Activated CD4-positive, CD25-positive, alpha-beta regulatory T cell treated with anti-CD3 and anti-CD28 coated beads, Interleukin-2, amount 50 U/mL, for 24 hours (primary cell): ENCODE measurements at regions not wholly inside any gene's neighbourhood (a gene's known extent, or its start where the extent isn't known, plus 50 kb on each side); places are given as distances from the start of the nearest gene placed in this dataset.
"Not testable (repeated sequence)": the region's sequence is repeated elsewhere in the genome, so short reads cannot be mapped to it uniquely, and the experiment has no call there.

Experiments
- ATAC-seq, 2 donors: fragments of 150-1000 bp; cut with Tn5 transposase; one replicate each; pipeline ENCODE4 v1.10.0; 2021; ENCODE audit warnings: mild to moderate bottlenecking in 1 of 2, moderate library complexity in 1 of 2

DNA sequence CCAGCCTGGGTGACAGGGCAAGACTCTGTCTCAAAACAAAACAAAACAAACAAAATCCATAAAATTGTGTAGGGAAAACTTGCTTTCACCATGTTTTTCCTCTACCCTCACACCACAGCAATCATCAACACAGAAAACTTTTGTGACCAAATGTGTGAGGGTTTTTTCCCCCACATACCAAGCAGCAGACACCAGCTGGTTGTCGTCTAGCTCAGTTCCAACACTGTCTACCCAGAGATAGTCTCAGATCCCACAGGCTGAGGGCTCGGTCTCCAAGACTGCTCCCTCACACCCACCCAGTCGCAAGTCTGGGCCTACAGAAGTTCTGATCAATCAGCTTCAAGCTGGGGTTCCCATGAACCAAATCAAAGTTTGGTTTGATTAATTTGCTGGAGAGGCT lies 322.4 kb upstream of the MAGI2 start:
- ATAC-seq: no peak

DNA sequence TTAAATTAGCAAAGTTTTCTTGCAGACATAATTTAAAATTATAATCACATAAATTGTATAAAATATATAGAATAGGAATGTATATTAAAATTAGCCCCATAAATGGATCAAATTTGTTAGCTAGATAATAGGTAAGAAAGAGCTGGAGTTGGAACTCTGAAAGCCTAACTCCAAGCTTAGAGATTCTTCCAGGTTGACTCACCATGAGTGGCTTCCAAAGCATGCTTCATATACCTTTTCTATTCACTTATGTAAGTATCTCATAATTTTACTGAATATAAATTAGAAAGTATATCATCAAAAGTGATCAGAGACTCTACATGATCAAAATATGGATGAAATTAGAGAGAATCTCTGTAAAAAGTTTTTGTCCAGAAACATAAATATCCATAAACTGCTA lies 320.7 kb upstream of the MAGI2 start:
- no peak for ATAC-seq

DNA sequence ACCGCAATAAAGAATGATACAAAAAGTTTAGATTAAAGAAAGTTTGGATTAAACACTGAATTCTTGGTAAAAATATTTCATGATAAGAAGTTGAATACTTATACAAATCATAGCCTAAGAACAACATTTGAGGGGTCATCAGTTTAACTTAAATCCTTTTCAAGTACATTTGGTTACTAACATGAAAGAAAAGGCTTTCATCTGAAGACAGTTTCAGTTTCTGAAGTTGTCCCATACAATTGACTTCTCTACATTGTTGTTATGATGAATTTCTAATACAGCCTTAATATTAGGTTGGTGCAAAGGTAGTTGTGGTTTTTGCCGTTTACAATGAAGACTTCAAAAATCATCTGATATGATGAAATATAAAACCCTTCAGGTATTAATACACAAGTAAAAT lies 317.5 kb upstream of the MAGI2 start:
- ATAC-seq: no peak

DNA sequence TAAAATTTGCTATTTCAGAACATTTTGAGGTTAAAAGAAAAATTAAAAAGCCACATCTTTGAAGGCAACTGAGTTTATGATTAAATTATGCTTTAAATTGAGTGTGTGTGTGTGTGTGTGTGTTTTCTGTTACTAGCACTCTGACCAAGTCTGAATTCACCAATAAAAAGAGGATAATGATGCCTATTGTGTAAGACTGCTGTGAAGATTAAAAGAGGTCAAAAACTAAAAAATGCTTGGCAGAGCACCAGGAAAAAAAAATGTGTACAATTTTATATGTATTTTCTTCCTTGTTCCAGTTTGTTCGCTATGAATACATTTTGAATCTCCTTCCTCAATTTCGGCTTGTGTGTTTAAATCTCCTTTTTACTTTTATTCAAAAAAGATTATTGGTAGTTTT lies 316.6 kb upstream of the MAGI2 start:
- ATAC-seq: no peak

DNA sequence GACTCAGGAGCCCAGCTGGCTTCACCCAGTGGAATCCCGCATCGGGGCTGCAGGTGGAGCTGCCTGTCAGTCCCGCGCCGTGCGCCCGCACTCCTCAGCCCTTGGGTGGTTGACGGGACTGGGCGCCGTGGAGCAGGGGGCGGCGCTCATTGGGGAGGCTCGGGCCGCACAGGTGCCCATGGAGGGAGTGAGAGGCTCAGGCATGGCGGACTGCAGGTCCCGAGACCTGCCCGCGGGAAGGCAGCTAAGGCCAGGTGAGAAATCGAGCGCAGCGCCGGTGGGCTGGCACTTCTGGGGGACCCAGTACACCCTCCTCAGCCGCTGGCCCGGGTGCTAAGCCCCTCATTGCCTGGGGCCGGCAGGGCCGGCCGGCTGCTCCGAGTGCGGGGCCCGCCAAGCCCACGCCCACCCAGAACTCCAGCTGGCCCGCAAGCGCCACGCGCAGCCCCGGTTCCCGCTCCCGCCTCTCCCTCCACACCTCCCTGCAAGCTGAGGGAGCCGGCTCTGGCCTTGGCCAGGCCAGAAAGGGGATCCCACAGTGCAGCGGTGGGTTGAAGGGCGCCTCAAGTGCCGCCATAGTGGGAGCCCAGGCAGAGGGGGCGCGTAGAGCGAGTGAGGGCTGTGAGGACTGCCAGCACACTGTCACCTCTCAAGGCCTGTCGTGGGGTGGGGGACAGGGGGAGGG lies 314.6 kb upstream of the MAGI2 start:
- not testable (repeated sequence) for ATAC-seq

DNA sequence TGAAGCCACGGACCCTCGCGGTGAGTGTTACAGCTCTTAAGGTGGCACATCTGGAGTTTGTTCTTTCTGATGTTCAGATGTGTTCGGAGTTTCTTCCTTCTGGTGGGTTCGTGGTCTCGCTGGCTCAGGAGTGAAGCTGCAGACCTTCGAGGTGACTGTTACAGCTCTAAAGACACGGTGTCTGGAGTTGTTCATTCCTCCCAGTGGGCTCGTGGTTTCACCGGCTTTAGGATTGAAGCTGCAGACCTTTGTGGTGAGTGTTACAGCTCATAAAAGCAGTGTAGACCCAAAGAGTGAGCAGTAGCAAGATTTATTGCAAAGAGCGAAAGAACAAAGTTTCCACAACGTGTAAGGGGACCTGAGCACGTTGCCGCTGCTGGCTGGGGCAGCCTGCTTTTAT lies 313.7 kb upstream of the MAGI2 start:
- ATAC-seq: not testable (repeated sequence)

DNA sequence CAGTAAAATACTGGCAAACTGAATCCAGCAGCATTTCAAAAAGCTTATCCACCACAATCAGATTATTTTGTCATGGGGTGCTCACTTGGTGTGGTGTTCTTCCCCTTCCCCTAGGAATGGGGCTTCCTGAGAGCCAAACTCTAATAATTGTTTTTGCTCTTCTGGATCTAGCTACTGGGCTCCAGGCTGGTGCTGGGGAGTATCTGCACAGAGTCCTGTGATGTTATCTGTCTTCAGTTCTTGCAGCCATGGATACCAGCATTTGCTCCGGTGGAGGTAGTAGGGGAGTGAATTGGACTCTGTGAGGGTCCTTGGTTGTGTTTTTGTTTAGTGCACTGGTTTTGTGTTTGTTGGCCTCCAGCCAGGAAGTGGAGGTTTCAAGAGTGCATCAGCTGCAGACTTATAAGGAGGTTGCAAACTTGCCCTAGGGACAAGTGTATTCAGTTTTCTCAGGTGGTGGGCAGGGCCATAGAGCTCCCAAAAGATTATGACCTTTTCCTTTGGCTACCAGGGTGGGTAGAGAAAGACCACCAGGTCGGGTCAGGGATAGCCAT lies 308.5 kb upstream of the MAGI2 start:
- ATAC-seq: no peak

DNA sequence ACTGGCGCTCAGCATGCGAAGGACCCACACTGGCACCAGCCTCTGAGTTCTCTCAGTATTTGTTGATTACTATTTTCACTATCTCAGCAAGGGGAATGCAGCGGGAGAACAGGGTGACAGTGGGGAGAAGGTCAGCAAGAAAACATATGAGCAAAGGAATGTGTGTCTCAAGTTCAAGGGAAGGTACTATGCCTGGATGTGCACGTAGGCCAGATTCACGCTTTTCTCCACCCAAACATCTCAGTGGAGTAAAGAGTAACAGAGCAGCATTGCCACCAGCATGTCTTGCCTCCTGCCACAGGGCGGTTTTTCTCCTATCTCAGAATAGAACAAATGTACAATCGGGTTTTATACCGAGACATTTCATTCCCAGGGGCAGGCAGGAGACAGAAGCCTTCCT lies 297.5 kb upstream of the MAGI2 start:
- not testable (repeated sequence) for ATAC-seq

DNA sequence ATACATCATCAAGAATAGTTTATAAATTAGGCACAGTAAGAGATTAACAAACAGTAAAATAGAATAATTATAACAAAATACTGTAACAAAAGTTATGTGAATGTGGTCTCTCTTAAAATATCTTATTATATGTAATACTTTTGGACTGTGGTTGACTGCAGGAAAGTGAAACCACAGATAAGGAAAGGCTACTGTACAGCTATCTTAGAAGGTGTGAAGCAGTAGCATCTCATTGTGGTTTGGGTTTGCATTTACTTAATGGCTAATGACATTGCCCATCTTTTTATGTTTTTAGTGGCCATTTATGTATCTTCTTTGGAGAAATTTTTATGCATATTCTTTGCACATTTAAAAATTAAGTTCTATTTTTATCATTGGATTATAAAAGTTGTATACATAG lies 296.4 kb upstream of the MAGI2 start:
- ATAC-seq: no peak

DNA sequence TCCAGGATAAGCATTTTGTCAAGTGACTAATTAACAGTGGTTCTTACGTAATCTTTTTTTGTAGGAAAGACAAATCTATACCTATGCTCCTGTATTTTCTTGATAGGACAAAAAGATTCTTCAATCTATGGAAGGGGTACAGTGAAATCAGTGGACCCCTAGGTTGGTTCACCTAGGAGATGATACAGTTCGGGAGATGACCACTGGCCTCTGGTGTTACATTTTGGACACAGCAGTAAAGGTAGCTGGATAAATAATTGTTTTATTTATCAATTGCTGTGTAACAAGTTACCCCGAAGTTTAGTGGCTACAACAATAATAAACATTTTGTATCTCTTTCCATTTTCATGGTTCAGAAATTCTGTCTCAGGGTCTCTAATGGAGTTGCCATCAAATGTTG lies 288.2 kb upstream of the MAGI2 start:
- ATAC-seq: no peak

DNA sequence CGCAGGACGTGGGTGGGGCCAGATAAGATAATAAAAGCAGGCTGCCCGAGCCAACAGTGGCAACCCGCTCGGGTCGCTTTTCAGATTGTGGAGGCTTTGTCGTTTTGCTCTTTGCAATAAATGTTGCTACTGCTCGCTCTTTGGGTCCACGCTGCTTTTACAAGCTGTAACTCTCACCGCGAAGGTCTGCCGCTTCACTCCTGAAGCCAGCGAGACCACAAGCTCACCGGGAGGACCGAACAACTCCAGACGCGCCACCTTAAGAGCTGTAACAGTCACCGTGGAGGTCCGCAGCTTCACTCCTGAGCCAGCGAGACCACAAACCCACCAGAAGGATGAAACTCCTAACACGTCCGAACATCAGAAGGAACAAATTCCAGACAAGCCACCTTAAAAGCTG lies 286.6 kb upstream of the MAGI2 start:
- no peak for ATAC-seq

DNA sequence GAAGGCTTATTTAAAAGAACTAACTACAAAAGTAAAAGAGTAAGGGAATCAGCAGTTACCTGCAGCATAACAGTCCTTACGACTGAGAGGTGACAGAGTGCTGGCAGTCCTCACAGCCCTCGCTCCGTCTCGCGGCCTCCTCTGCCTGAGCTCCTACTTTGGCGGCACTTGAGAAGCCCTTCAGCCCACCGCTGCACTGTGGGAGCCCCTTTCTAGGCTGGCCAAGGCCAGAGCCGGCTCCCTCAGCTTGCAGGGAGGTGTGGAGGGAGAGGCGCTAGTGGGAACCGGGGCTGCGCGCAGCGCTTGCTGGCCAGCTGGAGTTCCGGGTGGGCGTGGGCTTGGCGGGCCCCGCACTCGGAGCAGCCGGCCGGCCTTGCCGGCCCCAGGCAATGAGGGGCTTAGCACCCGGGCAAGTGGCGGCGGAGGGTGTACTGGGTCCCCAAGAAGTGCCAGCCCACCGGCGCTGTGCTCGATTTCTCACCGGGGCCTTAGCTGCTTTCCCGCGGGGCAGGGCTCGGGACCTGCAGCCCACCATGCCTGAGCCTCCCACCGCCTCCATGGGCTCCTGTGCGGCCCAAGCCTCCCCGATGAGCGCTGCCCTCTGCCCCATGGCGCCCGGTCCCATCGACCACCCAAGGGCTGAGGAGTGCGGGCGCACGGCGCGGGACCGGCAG lies 285.7 kb upstream of the MAGI2 start:
- not testable (repeated sequence) for ATAC-seq

DNA sequence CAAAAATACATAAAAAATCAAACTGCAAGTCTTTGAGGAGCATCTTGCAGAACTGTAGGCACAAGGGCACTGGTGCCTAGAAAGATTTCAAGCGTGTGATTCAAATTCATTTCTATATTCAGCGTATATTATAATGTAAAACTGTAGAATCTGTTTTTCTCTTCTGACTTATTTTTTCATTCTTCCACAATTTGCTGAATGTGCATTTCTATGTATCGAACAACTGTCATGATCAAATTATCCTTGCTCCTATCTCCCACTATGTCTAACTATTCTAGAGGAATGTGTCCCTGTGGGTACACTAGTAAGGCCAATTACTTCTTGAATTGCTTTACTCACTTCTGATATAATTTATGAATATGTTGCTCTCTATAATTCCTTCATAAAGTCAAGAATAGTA lies 283.0 kb upstream of the MAGI2 start:
- ATAC-seq: no peak

DNA sequence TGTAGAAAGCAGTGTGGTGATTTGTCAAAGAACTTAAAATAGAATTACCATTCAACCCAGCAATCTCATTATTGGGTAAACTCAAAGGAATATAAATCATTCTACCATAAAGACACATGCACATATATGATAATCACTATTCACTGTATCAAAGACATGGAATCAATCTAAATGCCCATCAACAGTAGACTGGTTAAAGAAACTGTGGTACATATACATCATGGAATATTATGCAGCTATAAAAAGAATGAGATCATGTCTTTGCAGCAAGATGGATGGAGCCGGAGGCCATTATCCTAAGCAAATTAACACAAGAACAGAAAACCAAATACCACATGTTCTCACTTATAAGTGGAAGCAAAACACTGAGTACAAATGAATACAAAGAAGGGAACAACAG lies 281.5 kb upstream of the MAGI2 start:
- ATAC-seq: no peak

DNA sequence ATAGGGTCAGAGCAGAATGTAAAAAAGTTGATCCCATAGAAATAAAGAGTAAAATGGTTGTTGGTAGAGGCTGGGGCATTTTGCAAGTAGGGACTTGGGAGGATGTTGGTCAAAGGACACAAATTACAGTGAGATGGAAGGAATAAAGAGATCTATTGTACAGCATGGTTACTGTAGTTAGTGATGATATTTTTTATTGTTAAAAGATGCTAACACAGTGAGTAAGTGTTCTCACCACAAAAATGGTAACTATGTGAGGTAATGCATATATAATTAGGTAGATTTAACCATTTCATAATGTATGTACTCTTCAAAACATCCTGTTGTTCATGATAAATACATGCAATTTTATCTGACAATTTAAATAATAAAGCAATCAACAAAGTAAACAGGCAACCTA lies 280.7 kb upstream of the MAGI2 start:
- no peak for ATAC-seq

DNA sequence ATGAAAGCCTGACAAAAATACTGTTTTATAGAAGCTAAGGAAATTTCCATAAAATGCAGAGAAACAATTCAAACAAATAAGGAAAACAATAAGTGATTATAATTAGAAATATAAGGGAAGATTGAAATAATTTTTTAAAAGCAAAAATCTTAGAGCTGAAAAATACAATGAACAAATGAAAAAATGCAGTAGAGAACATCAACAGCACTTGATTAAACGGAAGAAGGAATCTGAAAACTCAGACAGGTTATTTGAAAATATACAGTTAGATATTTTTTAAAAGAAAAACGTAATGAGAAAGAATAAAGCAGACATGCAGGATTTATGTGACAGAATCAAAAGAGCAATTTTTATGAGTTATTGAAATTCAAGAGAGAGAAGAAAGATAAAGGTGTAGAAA lies 279.1 kb upstream of the MAGI2 start:
- ATAC-seq: no peak

DNA sequence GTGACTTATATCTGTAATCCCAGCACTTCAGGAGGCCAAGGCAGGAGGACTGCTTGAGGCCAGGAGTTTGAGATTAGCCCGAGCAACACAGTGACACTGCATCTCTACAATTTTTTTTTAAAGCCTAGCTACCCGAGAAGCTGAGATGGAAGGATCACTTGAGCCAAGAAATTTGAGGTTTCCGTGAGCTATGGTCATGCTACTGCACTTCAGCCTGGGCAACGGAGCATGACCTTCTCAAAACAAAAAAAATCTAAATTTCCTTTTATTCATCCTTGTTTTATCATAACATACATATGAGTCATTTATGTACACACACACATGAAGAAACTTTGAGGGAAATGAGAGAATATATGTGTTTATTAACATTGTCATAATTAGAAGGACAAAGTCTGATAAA lies 277.5 kb upstream of the MAGI2 start:
- no peak for ATAC-seq

DNA sequence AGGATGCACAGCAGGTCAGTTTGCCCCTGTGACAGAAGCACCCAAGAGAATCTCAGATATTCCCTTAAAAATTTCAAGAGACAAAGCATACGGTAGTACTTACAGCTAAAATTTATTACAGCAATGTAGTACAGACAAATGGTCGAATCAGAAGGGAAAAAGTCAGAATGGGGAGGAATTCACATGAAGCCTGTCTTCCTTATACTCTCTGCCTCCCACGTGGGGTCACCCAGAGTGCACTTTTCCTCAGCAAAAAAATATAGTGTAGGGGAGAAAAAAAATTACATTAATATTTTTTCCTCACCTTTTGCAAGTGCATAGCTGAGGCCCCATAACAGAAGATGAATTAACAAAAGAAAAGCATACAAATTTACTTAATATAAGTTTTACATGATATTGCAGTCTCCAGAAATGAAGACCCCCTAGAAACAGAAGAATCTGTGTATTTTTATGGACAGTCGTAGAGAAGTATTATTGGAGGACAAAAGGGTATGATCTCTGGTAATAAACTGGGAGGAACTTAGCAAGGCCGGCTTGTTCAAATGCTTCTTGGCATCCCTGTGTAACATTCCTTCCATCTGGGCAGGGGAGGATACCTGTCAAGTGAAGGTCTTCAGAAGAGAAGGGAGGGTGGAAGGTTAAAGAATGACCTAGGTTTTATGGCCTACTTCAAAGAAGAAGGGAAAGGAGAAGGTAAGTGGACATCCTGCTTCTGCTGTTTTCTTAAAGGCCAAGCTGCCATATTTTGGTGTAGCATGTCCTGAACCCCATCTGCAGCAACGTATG lies 270.6 kb upstream of the MAGI2 start:
- ATAC-seq: no peak

DNA sequence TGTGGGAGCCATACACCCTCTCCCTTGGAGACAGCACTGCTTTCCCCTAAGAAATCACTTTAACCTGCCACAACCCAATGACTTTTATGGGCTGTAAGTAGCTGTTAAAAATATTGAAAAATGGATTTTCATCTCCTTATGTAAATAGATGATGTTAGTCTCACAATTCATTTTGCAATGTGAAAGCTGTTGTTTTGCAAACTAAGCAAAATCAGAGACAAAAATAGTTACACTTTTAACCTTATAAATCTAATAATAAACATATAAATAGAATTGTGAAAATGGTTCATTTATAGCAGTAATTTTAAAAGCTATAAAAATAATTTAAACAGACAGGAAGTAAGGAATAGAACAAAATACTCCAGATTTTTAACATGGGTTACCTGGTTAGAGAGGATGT lies 268.8 kb upstream of the MAGI2 start:
- no peak for ATAC-seq

DNA sequence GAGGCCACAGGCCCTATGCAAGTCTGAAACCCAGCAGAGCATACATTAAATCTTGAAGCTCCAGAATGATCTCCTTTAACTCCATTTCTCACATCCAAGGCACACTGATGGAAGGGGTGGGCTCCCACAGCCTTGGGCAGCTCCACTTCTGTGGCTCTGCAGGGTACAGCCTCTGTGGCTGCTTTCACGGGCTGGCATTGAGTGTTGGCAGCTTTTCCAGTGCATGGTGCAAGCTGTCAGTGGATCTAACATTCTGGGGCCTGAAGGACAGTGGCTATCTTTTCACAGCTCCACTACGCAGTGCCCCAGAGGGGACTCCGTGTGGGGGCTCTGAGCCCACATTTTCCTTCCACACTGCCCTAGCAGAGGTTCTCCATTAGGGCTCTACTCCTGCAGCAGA lies 265.7 kb upstream of the MAGI2 start:
- no peak for ATAC-seq

DNA sequence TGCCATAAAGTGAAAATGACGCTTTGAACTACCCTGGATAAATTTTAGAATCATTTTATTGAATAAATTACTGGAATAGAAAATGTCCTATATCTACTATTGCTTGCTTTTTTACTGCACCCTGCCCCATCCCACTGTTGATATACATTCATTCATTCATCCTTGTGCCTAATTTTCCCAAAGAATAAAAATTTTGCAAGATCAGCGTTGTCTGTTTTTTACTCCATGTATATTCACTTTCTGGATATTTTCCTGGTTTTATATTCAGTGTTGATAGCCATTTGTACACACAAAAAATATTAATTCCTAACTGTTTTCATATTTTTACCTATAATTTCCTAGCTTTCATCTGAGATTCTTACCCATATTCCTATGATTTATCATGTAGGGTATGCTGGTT lies 262.9 kb upstream of the MAGI2 start:
- ATAC-seq: no peak

DNA sequence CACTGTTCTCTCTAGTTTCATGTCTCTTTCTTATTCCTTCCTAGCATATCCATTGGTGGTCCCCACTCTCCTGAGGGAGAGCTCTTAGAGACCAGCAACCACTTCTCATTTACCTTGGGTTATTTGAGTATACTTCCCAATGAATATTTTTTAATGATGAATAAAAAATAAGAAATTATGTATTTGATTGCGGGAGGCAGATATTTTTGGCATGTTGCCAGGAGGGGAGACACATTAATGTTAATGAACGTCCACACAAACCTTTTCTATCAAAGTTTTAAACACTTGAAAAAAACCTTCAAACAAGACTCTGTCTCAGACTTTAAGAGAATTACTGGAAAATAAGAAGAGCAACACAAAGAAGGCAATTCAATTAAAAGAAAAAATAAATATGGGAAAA lies 260.6 kb upstream of the MAGI2 start:
- no peak for ATAC-seq

DNA sequence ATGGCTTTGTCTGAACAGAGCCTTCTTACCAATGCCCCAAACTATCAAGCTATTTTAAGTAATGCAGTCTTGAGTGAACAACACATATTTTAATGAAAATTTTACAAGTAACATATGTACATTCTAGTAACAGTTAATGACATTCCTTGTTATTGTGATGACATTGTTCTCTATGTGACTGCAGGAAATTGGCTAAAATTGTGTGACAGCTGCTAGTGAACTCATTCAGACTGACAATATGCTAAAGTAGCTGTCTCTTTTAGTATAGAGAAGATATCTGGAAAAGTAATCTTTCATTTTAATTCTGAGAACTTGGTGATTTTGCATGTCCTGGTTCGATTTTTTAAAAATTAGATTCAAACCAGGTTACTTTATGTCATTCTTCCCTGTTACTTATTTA lies 259.8 kb upstream of the MAGI2 start:
- no peak for ATAC-seq

DNA sequence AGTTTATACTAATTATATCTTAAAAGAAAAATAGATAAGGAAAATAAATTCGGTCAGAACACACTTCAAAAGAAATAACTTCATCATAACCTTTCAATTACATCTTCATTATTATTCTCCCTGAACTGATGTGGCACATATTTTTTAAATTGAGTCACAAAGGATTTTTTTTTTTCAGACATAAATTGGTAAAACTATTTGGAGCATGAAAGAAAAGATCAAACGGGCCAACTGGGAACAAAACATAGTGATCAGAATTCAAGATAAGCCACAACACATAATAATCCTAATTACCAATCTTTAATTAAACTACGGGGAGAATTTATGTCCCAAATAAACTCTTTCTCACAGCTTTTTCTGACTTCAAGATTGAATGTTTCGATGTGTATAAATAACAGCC lies 258.2 kb upstream of the MAGI2 start:
- ATAC-seq: no peak
